Lung microvascular endothelial cell (primary cell): ENCODE measurements at regions not wholly inside any gene's neighbourhood (a gene's known extent, or its start where the extent isn't known, plus 50 kb on each side); places are given as distances from the start of the nearest gene placed in this dataset.

Experiments used
- DNase-seq, 2 donors: peaks; one replicate each; pipeline versions ENCODE4 v3.0.0 to v3.0.0-alpha.2; 2010; ENCODE audit warnings: low read depth in 2 of 2

DNA sequence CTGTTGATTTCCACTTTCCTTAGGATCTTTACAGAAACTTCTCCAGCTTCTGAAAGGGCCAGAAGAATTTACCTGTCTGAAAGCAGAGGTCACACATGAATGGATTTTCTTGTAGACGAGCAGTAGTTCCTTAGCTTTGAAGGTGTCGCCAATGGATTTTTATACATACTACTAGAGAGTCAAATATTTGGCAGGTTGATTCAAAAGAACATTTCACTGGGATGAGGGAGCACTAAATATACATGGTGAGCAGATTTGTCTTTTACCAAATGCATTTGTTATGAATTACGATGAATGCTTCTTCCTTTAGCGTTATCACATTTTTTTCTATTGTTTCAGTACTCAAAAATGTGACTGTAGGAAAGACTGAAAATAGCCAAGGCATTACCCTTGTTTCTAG is 162.3 kb downstream of the PAX1 start:
- DNase-seq: no peak

DNA sequence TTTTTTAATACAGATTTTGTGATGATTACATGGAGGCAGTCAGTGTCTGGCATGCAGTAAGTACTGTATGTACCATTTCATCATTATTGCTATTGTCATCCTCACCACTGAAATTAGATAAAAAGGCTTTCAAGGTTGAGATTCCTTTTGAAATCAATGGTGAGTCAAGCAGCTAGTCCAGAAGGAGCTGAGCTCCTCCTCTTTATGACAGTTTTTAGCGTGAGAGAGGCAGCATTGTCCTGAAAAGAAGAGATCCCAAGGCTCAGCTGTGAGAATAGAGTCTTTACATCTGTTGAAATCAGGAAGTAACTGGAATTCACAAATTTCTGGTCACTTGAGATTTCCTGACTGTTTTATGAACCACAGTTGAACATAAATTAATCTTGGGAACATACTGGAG is 161.9 kb downstream of the PAX1 start:
- no peak for DNase-seq

DNA sequence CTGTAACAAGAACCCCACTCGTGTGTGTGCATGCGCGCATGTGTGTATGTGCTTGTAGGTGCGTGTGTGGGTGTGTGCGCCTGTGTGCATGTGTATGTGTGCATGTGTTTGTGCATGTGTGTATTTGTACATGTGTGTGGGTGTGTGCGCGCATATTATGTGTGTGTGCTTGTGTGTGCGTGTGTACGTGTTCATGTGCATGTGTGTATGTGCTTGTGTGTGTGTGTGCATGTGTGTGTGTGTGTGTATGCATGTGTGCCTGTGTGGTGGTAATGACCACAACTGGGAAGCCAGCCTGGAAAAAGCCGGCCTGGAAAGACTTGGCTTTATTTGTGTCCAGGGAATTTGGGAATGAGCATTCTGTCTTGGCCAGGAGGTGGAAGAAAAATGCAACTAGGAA is 157.5 kb downstream of the PAX1 start:
- DNase-seq: no peak

DNA sequence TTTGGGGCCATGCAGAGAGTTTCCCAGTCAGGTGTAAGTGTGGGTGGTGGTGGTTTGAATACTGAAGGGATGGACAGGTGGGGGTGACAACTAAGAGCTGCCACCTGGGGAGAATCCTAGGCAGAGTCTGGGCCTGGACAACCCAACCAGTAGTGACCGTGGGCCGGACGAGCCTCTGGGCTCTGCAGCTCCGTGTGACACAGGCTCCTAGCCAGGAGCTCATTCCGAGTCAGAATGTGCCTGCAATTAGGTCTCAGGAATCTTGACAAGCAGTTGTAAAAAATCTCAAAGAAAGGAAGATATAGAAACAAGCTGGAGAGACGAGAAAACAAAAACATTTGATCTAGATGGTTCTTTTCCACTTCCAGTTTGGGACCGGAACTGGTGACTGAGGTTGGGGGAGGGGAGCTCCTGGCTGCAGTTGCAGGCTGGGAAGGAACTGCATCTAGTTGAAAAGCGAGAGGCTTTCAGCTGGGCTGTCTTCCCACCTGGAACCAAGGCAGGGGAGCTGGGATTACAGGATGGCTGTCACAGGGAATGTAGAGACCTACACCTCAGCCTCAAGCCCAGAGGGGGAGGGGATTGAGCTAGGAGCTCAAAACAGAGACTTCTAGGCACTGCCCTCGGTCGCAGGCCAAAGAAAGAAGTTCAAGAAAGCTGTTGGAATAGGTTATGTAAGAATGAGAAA is 156.9 kb downstream of the PAX1 start:
- DNase-seq: no peak

DNA sequence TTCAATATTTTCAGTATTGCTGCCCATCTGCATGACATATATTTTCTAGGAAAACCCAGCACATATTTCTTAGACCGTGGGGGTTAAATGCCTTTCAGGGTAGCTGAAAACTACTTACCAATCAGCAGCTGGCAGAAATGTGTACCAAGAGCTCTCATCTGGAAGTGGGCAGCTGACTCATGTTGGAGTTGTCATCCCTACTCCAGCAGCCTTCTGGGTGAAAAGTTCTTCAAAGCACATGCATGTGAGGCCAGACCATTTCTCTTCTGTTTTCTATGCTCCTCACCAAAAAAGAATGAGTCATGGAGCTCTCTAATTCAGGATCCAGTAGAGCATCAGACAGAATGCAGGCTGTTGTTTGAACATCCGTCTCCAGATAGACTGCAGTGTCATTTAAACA is 135.5 kb downstream of the PAX1 start:
- no peak for DNase-seq

DNA sequence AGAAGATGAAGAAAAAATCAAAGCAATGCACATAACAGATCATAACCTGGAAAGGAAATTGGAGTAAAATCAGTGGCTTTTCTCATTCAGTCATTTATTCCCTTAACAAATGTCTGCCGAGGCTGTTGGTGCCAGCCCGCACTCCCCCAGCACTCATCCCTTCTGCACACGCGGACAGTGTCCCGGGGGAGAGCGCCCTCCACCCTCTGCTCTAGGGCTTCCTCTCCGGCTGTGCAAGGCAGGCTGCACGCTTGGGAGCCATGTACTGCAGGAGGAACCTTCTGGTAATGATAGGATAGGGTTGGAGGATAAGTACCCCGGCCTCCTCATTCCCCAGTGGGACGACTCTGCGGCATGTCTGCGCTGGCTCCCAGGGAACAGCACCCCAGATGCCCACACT is 134.5 kb downstream of the PAX1 start:
- no peak for DNase-seq

DNA sequence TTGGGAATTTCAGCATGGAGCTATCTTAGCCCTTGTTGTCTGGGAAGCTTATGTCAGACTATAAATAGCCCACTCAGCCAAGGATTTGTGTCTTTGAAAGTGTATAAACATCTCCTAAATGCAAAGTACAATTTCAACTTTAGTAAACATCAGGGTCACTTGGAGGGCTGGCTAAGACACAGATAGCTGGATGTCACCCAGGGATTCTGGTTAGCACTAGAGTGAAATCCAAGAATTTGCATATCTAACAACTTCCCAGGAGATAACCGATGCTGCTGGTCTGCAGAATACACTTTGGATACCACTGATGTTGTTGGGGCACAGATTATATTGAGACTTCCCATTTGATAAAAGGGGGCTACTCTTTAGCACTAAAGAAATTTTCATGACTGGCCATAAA is 130.9 kb downstream of the PAX1 start:
- DNase-seq: no peak

DNA sequence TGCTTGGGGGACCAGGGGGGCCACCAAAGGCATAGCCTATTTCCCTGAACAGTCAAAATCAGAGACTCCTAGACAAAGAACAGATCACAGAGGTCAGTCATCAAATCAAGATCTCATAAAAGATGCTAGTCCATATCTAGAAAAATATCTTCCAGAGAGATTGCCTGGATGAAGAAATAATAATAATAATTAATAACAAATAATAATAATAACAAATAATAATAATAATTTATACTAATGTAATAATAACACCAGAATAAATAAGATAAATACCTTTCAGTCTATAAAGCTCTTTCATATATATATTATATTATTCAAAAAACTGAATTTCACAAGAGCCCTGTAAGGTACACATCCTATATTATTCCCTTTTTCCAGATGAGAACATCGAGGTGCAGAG is 129.6 kb downstream of the PAX1 start:
- no peak for DNase-seq

DNA sequence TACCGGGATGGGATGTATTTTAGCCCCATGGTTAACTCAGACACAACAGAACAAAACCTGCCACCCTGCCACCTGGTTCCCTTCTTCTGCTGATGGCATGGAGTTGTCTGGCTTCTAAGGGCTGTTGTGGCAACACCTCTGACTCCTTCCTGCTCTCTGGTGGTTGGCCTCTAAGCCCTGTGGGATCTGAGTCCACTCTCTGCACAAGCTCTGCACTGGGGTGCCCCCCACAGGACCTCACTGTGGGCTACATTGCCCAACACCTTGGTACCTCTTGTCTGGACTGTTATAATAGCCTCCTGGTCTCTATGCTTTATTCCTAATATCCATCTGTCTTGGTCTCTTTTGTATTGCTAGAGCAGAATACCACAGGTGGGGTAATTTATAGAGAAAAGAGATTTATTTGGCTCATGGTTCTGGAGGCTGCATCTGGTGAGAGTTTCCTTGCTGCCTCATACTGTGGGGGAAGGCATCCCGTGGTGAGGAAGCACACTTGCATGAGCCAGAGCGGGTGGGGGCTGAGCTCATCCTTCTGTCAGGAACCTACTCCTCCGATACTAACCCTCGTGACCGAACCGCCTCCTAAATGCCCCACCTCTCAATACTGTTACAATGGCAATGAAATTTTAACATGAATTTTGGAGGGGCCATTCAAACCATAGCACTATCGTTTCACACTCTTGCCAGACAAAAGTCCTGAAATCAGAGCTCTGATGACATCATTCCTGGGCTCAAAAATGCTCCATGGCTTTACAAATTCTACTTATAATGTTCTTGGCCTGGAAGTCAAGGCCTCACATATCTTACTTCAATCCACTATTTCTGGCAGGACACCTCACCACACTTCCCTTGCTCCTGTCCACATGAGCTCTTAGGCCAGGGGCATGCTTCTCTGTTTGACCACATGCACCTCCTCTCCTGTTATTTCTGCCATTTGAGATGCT is 127.2 kb downstream of the PAX1 start:
- DNase-seq: no peak

DNA sequence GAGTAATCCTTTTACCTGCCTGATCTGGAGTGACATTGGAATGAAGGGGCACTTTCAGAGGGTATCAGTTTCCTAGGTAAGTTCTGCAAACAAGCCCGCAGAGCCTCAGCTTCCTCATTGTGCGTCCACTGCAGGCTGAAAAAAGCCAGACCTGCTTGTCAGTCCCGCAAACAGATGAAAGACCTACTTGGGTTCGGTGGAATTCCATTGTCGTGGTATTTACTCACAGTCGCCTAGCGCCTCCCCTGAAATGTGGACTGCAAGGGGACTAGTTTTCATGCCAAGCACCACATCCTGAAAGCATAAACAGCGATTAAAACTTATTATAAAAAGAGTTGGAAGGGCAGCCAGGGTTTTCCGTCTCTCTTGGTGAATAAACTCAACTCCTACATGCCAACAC is 121.5 kb downstream of the PAX1 start:
- no peak for DNase-seq

DNA sequence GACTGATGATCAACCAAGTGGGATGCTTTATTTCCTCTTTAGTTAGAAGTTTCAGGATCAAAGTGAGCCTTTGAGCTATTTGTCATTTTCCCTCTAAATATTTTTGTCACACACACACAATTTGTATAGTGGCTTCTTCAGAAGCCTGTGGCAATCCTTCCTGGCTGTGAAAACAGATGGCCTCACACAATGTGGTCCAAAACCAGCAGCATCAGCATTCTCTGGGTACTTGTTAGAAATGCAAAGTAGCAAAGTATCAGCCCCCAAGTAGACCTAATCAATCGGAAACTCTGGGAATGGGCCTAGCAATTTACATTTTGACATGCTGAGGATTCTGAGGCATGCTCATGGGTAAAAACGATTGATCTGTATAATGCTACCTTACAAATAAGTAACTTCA is 115.9 kb downstream of the PAX1 start:
- DNase-seq: no peak

DNA sequence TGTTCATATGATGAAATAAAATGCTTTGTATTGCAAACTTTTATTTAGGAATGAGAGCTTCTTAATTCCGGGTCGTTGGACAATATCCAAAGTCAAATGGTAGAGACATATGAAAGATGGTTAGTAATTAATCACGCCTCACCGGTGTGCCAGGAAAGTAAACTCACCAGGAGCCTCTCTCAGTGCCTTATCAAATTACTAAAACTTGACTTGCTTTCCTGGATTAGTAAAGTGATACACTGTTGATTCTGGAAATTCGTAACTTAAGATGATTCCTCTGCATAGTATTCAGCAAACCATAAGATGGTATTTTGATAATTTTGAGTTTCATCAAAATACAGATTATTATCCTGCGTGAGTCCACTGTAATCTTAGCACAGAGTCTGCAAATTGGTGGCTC is 115.2 kb downstream of the PAX1 start:
- no peak for DNase-seq

DNA sequence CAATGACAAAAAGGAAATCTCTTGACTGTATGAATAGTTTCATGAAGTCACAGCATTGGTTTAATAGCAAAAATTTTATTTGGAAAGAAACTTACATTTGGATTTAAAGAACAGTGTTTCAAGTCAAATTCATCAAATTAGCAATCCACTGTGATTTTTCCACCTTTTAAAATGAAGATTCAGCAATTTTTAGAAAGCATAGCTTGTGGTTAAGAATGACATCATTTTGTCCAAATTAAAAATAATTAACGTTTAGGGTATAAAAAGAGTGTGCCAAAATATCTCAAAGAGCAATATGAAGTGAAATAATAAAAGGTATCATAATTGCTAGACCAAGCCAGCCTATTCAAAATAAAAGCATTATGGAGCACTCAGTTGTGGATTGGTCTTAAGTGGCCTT is 114.6 kb downstream of the PAX1 start:
- no peak for DNase-seq

DNA sequence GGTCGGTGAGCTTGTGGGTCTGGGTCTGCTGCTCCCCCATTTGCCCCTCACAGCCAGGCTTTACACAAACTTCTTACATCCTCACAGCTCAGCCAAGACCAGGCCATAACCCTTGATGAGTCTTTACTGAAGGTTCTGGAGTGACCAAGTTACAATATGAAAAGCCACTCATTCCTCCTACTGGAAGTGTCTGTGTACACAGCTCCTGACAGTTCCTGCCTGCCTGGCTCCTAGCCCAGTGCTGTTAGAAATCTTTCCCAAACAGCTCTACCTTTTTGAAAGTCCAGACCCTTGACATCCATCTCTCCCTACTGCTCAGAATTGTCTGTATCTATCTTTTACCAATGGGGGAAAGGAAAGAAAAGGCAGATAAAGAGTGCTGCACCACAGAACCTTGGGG is 106.9 kb downstream of the PAX1 start:
- DNase-seq: no peak

DNA sequence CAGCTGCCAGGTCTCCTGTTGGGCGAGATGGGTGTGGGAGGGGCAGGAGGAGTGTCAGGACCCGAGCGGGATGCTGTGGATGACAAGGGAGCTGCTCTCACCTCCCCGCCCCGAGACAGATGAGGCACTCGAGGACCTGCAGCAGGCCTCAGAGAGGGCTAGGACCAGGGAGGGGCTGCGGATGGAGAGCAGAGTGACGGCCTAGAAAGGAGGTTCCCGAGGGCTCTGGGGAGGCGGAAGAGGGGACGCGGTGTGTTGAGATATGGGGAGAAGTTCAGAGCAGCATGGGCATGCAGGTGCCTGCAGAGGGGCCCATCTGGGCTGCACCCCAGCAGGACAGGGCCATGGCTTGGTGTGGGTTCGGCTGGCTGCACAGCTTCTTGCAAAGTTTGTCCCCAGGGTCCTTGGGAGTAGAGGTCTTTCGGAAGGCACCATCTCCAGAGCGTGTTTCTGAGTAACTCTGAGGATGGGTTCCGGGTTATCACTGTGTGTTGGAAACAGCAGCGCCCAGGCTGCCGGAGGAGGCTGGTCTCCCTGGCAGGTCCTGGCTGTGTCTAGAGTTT is 104.6 kb downstream of the PAX1 start:
- DNase-seq: no peak

DNA sequence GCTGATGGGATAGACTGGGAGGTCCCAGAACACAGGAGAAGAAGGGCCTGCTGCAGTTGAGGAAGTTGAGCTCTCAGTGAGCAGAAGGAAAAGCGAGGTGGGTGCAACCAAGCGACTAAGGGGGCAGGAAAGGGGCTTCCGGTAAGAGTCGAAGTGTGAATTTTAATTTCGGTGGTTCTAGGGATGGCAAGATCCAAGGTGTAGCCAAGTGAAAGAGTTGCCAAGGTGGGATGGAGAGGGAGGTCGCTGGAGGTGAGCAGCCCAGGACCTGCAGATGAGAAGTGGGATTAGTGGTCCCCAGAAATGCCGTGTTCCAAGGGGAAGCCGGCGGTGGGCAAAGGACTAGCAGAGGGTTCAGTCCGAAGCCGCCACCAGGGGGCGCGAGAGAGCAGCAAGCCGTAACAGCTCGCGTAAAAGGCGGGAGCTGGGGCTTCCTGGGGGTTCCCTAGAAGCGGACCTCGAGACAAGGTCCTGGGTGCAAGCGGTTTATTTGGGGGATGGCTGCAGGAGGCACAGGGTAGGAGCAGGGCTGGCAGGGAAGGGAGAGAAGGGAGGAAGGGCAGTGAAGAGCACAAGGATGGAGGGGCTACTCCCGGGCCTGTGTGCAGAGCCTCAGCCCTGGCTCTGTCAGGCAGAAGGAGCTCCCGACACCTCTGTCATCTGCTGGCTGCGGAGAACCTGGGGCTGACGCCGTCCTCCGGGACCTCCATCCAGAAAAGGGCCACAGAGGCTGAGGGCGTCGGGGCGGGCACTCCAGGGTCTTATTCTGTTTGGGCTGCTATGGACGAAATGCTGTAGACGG is 103.6 kb downstream of the PAX1 start:
- peak; percentile 10 to 20 for DNase-seq

DNA sequence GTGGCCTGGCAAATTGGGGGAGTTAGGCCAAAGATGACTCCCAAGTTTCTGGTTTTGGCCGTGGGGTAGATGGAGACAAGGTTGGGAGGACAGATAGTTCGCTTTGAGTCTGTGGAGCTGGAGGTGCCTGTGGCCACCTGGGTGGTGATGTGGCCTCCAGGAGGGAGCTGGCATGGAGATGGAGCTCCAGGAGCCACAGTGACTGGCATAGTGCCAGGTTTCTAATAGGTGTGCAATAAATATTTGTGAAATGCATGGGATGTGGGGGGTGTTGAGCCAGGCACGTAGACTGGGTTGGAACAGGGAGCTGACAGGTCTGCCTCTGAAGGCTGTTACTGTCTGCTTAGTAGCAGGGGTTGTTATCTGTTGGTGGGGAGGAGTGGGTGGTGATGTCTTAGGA is 102.7 kb downstream of the PAX1 start:
- no peak for DNase-seq

DNA sequence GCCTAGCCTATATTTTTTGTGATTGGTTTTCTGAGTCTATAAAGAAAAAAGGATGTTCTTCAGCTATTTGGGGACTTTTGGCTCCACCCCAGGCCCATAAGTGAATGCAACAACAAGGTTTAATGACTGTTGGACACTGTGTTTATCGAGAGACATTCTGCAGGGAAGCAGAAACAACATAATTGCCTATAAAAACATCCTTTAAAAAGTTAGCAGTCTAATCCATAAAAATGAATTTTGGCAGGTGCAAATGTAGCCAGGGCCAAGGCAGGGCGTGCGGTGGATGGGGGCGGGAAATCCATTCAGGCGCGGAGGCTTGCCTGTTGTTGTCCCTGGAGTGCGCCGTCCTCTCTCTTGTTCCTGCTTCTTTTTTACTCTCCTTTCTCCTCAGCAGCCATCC is 99.3 kb downstream of the PAX1 start:
- no peak for DNase-seq

DNA sequence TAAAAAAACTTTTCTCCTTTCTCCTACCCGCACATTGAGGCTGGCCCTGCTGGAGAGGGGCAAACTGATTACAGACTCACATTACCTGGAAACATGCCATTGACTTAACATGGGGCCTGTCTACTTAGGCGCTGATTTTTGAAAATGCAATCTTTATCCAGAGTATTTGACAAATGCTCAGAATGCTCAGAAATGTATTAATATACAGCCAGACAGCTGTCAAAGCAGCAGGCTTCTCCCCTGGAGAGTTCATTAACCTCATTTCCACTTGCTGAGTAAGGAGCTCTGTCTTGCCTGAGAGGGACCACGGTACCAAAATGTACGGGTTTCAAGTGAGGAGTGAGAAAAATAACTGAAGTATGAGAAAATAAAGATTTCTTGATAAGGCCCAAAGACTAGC is 95.7 kb downstream of the PAX1 start:
- no peak for DNase-seq

DNA sequence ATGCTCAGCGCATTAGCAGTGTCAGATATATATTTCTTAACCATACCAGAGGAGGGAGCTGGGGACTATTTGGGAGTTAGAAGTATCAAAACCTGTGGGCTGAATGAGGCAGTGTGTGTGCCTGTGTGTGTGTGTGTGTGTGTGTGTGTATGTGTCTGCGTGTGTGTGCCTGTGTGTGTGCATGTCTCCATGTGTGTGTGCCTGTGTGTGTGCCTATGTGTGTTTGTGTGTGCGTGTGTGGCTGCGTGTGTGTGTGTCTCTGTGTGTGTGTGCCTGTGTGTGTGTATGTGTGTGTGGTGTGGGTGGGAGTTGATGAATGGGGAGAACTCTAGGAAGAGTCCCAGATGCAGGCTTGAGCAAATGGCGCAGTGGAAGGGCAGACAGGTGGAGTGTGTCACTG is 92.9 kb downstream of the PAX1 start:
- no peak for DNase-seq

DNA sequence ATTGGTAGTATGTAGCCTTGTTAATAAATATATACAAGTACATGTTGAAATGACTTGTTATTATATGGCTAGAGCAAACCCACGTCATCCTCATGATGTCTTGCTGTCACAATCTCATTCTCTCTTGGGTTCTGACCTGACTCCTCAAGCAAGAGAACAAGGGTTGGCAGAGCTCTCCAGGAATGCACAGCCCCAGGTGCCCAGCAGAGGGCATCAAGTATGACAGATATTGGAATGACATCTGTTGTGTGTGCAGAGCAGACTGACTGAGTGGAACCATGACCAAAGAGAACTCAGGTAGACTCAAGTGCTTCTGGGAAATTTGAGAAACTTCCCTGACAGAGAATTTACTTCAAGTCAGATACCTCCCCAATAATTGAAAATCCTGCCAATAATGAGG is 90.6 kb downstream of the PAX1 start:
- DNase-seq: no peak

DNA sequence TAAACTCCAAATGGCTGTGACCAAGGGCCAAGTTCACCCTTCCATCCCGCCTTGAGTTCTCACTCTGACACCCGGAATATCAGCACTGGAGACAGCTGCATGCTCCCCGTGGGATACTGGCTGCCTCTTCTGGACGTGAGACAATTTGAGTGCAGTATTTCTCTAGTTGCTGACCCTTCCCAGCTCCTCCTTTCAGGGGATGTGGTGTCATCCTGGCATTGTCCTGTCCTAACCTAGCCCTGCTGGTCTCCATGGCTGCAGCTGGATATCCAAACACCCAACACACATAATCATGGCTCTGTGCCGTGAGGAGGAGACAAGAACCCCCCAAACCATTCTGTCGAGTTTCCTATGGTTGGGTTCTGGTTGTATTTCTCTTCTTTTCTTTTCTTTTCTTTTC is 82.6 kb downstream of the PAX1 start:
- DNase-seq: no peak
